Cardiac fibroblast (primary cell): ENCODE measurements at regions not wholly inside any gene's neighbourhood (a gene's known extent, or its start where the extent isn't known, plus 50 kb on each side); places are given as distances from the start of the nearest gene placed in this dataset.

Source experiments
- DNase-seq, 2 donors: peaks; one replicate each; pipeline versions ENCODE4 v3.0.0 to v3.0.0-alpha.2; 2010; ENCODE audit warnings: low read depth in 2 of 2
- H3K4me3 ChIP-seq, 2 donors: replicated peaks in 1 of 2; 1 replicate in 1 of 2; 2 replicates in 1 of 2; pipeline ENCODE4 v1.5.1; 2011; ENCODE audit warnings: low read depth in 2 of 2, low read length in 2 of 2, mild to moderate bottlenecking in 2 of 2, moderate library complexity in 1 of 2
- CTCF ChIP-seq: IDR thresholded peaks from one replicate; pipeline ENCODE4 v1.5.1; 2011; ENCODE audit warnings: low read depth, mild to moderate bottlenecking, low read length, inconsistent platforms

GRCh38 chr2:137872577-137872976, 91.7 kb upstream of the HNMT start:
- DNase-seq = no peak
- H3K4me3 ChIP-seq = no peak overlapping the region
- TF ChIP-seq CTCF = no peak

GRCh38 chr2:137873536-137874244, 90.6 kb upstream of the HNMT start:
- TF ChIP-seq CTCF = no peak
- H3K4me3 ChIP-seq = no peak overlapping the region
- DNase-seq = no peak

- peak in 1 of 2 donors; percentile 11 for DNase-seq
- no peak for TF ChIP-seq CTCF
Measured at GRCh38 chr2:137879121-137879520, 85.2 kb upstream of the HNMT start.

GRCh38 chr2:137881711-137882110, 82.6 kb upstream of the HNMT start:
- DNase-seq = no peak
- no peak for TF ChIP-seq CTCF

More at GRCh38 chr2:137879121-137879520, 85.2 kb upstream of the HNMT start:
- H3K4me3 ChIP-seq = no peak overlapping the region

DNA sequence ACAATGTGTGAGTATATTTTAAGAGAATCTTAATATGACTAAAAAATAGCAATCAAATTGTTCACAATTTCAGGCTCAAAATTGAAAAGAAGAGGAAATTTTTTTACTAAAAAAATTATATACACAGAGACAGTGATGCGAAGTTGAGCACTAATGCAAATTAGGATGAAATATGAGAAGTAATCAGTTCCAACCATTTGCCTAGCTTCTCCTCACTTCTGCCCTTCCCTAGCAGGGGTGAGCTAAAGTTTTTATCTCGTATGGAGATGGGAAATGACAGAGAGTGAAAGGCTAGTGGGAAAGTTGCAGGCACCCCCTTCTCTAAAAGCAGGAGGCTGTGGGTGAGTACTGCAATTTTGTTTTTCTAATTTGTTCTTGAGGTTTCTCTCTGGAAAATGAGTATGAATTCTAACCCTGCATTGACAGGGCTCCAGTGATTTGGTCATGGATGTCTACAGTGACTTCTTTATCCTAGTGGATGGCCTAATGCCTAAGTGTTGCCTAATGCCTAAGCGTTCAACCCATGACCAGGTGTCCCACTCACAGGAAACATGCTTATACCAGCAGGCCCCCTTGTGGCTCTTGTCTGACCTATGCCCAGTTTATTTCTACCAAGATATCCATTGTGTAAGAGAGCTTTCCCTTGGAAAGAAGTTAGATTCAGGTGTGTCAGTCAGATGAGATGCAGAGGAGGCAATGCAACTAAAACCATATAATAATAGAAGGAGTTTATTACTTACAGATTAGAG, 78.0 kb upstream of the HNMT start:
- DNase-seq = peak in 1 of 2 donors; percentile 9
- TF ChIP-seq CTCF = no peak
- H3K4me3 ChIP-seq = no peak overlapping the region

More at GRCh38 chr2:137881711-137882110, 82.6 kb upstream of the HNMT start:
- no peak overlapping the region for H3K4me3 ChIP-seq

GRCh38 chr2:137888845-137889244, 75.4 kb upstream of the HNMT start:
- no peak overlapping the region for H3K4me3 ChIP-seq
- DNase-seq = peak; percentile 39 to 49
- peak; percentile 65 for TF ChIP-seq CTCF
